ENCODE measurements at regions not wholly inside any gene's neighbourhood (a gene's known extent, or its start where the extent isn't known, plus 50 kb on each side); places are given as distances from the start of the nearest gene placed in this dataset.
"Not testable (repeated sequence)": the region's sequence is repeated elsewhere in the genome, so short reads cannot be mapped to it uniquely, and the experiment has no call there.

DNA sequence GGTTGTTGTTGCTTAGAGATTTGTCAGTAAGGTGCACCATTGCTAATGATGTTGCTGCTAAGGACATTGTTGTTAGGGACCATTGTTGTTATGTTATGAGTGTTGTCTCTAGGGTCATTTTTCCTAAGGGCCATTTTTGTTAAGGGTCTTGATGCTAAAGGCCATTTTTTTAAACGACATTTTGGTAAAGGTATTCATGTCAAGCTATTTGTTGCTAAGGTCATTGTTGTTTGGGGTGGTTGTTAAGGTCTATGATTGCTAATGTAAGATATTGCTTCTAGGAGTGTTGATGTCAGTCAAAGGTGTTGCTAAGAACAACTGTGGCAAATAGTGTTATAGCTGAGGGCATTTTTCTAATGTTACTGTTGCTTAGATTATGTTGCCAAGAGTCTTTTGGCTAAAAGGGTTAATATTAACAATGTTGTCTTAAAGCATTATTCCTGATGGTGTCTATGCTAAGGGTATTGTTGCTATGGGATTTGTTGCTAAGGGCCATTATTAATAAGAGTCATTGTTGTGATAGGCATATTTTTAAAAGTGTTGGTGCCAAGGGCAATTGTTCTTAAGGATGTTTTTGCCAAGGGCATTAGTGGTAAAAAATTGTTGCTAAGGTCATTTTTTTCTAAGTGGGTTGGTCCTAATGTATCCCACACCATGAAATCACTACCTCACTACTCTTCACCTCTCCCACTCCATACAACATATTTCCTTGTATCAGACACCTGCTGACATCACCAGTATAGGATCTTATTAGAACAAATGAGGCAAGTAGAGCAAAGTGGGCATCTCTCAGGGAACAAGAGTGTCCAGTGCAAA is 56.2 kb downstream of the SPATA31A6 start:
- DNase-seq (ENCODE audit: low spot score in 2 of 2); H3K36me3 ChIP-seq; intact Hi-C loops (cut with DNase I; ENCODE audit: low total_unique reads); H3K27ac ChIP-seq; H3K27me3 ChIP-seq; H3K4me3 ChIP-seq; H3K9me3 ChIP-seq; H3K4me1 ChIP-seq: not testable (repeated sequence)

DNA sequence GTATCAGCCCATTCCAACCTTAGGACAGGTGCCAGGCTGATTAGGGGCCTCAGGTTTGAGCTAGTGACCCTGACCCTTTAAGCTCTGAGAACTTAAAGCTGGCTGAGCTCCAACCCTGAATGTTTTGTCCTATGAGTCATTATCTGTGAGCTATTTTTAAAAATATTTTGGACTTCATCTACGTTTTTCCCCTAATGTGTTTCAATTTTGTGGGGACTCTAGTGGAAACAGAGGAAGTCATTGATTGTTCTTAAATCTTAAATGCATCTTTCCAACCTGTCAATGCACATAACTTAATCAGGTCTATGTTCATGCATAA is 56.8 kb downstream of the SPATA31A6 start:
- H3K27me3 ChIP-seq; H3K4me3 ChIP-seq; H3K4me1 ChIP-seq; intact Hi-C loops (cut with DNase I; ENCODE audit: low total_unique reads); H3K36me3 ChIP-seq; H3K27ac ChIP-seq; H3K9me3 ChIP-seq; DNase-seq (ENCODE audit: low spot score in 2 of 2): not testable (repeated sequence)

DNA sequence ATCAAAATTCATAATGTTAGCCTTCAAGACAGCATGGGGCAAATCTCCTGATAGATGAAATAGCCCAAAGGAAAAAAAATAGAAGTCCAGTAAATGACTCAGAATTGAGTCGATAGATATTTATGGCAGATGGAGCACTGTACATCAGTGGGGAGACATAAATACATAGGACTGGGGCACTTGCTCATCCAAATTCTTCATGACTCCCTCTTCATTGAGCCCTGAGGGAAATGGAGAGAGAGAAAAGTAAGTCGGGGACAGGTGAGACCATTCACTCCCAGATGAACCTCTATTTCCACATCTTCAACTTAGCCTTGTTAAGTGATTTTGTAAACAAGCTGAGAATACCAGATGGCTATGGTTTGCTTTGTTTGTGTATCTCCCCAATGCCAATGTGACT is 59.8 kb downstream of the SPATA31A6 start:
- H3K27me3 ChIP-seq; H3K4me3 ChIP-seq; intact Hi-C loops (cut with DNase I; ENCODE audit: low total_unique reads); H3K9me3 ChIP-seq; H3K4me1 ChIP-seq; H3K27ac ChIP-seq; H3K36me3 ChIP-seq; DNase-seq (ENCODE audit: low spot score in 2 of 2): not testable (repeated sequence)

DNA sequence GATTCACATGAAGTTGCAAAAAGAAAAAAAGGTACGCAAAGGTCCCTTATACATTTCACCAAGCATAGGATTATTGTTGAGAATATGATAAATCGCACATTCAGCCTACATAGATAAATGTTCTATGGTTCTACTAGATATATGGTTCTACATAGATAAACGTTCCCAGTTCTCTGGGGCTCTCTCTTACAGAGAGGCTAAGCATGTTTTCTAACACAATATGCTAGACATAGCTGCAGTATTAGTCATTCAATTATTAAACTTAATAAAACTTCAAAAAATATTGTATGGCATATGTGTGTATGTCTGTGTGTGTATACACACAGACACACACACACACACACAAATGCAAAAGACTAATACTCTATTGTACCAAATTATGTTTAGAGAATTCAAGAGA is 60.4 kb downstream of the SPATA31A6 start:
- intact Hi-C loops (cut with DNase I; ENCODE audit: low total_unique reads); H3K27ac ChIP-seq; H3K36me3 ChIP-seq; H3K9me3 ChIP-seq; H3K4me3 ChIP-seq; H3K4me1 ChIP-seq; DNase-seq (ENCODE audit: low spot score in 2 of 2); H3K27me3 ChIP-seq: not testable (repeated sequence)

DNA sequence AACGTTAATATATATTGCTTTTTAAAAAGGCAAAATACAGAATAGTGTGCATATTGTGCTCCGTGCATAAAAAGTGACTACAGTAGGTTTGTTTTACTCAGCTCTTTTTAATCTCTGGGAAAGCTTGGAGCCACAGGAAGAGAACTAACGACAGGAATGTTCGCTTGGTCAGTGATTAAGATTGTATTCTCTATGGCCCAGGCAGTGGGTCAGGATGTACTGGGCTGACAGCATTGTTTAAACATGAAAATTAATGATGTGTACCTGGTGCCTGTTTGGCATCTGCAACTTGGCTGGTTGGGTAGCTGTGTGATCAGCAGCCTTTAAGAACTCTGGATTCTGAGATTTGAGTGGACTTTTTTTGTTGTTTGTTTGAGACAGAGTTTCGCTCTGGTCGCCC is 85.3 kb downstream of the SPATA31A6 start:
- H3K36me3 ChIP-seq; H3K9me3 ChIP-seq; H3K4me1 ChIP-seq; H3K4me3 ChIP-seq; DNase-seq (ENCODE audit: low spot score in 2 of 2); H3K27me3 ChIP-seq; H3K27ac ChIP-seq; intact Hi-C loops (cut with DNase I; ENCODE audit: low total_unique reads): not testable (repeated sequence)

DNA sequence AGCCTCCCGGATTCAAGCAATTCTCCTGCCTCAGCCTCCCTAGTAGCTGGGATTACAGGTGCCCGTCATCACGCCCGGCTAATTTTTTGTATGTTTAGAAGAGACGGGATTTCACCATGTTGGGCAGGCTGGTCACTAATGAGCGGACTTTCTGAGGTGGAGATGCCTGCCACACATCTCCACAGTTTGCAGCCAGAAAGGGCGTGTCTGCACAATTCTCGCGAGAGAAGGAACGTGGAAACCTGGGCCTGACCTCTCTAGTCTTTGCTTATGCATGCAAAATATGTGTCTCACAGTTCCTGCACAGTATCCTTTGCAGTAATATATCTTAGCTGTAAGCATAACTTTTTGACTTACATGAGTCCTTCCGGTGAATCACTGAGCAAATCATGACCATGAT is 85.7 kb downstream of the SPATA31A6 start:
- H3K9me3 ChIP-seq; H3K36me3 ChIP-seq; H3K27ac ChIP-seq; DNase-seq (ENCODE audit: low spot score in 2 of 2); H3K27me3 ChIP-seq; H3K4me3 ChIP-seq; H3K4me1 ChIP-seq; intact Hi-C loops (cut with DNase I; ENCODE audit: low total_unique reads): not testable (repeated sequence)

DNA sequence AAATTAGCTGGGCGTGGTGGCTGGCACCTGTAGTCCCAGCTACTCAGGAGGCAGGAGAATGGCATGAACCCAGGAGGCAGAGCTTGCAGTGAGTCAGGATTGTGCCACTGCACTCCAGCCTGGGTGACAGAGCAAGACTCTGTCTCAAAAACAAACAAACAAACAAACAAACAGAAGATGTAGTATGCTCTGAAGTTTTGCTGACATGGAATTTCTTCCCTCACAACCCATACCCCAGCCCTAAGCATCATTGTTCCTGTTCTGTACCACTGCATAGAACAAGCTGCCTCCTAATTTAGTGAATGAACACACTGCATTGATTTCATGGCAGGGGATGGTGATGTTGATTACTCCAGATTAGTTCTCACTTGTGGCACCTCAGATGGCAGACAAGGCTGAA is 89.7 kb downstream of the SPATA31A6 start:
- H3K27ac ChIP-seq; H3K4me1 ChIP-seq; H3K27me3 ChIP-seq; H3K9me3 ChIP-seq; H3K4me3 ChIP-seq; DNase-seq (ENCODE audit: low spot score in 2 of 2); intact Hi-C loops (cut with DNase I; ENCODE audit: low total_unique reads); H3K36me3 ChIP-seq: not testable (repeated sequence)

DNA sequence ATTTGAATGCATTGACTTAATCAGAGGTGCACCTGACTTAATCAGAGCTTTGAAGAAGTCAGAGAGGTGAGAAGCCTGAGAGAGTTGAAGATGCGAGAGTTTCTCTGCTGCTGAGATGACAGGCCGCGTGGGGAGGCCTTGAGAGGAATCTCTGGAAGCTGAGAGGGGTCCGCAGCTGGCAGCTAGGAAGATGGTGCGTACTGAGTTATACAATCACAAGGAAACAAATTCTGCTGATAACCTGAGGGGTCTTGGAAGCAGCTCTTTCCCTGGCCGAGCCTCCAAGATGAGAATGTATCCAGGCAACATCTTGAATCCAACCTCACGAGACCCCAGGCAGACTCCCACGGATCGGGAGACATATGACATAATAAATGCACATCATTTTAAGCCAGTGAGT is 91.7 kb downstream of the SPATA31A6 start:
- TF ChIP-seq POLR2A (IDR thresholded peaks at IDR 0.05) (no peak), POLR2AphosphoS5 (IDR thresholded peaks at IDR 0.05) (no peak)
- TF ChIP-seq, protein P1, sequence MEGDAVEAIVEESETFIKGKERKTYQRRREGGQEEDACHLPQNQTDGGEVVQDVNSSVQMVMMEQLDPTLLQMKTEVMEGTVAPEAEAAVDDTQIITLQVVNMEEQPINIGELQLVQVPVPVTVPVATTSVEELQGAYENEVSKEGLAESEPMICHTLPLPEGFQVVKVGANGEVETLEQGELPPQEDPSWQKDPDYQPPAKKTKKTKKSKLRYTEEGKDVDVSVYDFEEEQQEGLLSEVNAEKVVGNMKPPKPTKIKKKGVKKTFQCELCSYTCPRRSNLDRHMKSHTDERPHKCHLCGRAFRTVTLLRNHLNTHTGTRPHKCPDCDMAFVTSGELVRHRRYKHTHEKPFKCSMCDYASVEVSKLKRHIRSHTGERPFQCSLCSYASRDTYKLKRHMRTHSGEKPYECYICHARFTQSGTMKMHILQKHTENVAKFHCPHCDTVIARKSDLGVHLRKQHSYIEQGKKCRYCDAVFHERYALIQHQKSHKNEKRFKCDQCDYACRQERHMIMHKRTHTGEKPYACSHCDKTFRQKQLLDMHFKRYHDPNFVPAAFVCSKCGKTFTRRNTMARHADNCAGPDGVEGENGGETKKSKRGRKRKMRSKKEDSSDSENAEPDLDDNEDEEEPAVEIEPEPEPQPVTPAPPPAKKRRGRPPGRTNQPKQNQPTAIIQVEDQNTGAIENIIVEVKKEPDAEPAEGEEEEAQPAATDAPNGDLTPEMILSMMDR (IDR thresholded peaks at IDR 0.05) = no peak
- H3K4me3 ChIP-seq = no peak overlapping the region
- H3K27me3 ChIP-seq = no peaks in the 10 kb centered on the region
- no peak overlapping the region for H3K27ac ChIP-seq
- no peaks in the 10 kb centered on the region for H3K9me3 ChIP-seq
- no peaks in the 10 kb centered on the region for H3K4me1 ChIP-seq
- no peak for DNase-seq (ENCODE audit: low spot score in 2 of 2)
- no peaks in the 10 kb centered on the region for H3K36me3 ChIP-seq
- intact Hi-C loops (cut with DNase I; ENCODE audit: low total_unique reads) = no loop called here

DNA sequence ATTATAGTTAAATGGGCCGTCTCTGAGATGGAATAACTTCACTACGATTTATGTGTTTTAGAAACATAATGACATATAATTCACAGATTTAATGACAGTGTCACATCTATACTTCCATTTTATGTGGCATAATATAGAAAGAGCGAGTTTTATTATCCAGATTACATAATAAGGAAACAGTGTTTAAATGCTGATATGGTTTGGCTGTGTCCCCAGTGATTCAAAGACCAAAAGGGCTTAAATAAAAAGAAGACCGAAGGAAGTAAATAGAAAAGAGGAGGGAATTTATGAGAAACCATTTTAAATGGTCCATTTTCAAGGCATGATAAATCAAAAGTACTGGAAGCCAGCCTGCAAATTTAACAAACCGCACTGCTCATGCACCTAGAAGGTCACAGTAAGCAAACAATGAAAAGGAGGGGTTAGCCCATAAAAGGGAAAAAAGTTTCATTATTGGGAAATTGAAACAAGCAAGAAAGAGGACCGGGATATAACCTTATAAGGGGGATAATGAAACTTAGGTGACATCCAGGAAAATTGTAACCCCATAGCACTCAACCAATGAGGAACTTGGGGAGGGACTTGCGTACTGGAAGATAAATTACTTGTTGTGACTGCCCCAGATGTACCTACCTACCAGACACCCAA is 99.2 kb downstream of the SPATA31A6 start:
- H3K36me3 ChIP-seq; intact Hi-C loops (cut with DNase I; ENCODE audit: low total_unique reads); H3K4me1 ChIP-seq; H3K27me3 ChIP-seq; DNase-seq (ENCODE audit: low spot score in 2 of 2); H3K4me3 ChIP-seq; H3K27ac ChIP-seq; H3K9me3 ChIP-seq: not testable (repeated sequence)

DNA sequence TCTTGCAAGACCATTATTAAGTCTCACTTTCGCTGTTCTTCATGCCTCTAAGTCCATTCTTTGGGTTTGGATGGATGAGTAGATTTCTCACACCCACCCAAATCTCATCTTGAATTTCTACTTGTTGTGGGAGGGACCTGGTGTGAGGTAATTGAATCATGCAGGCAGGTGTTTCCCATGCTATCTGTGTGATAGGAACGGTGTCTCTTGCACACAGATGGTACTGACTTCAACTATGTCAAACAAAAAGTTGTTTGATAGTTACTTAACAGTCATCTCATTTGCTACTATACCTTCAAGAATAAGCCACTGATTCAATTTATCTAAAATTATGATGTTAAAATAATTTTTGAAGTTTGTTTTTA is 99.7 kb downstream of the SPATA31A6 start:
- H3K27ac ChIP-seq; H3K4me3 ChIP-seq; H3K27me3 ChIP-seq; DNase-seq (ENCODE audit: low spot score in 2 of 2); intact Hi-C loops (cut with DNase I; ENCODE audit: low total_unique reads); H3K36me3 ChIP-seq; H3K9me3 ChIP-seq; H3K4me1 ChIP-seq: not testable (repeated sequence)

DNA sequence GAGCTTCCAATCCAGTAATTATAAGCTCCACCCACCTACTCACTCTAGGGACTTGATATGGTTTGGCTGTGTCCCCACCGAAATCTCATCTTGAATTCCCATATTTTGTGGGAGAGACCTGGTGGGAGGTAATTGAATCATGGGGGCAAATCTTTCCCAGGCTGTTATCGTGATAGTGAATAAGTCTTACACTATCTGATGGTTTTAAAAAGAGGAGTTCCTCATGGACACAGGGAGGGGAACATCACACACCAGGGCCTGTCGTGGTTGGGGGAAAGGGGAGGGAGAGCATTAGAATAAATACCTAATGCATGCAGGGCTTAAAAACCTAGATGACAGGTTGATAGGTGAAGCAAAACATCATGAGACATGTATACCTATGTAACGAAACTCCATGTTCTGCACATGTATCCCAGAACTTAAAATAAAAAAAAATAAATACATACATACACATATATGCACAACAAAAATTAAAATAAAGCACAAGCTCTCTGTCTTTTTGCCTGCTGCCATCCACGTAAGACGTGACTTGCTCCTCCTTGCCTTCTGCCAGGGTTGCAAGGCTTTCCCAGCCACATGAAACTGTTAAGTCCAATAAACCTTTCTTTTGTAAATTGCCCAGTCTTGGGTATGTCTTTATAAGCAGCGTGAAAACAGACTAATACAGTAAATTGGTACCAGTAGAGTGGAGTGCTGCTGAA is 102.8 kb downstream of the SPATA31A6 start:
- H3K4me1 ChIP-seq; H3K4me3 ChIP-seq; H3K27ac ChIP-seq; H3K9me3 ChIP-seq; H3K27me3 ChIP-seq; DNase-seq (ENCODE audit: low spot score in 2 of 2); H3K36me3 ChIP-seq; intact Hi-C loops (cut with DNase I; ENCODE audit: low total_unique reads): not testable (repeated sequence)

Measured in breast epithelium (tissue), 4 donors.